Lower lobe of right lung (tissue), 2 donors: ENCODE measurements at regions not wholly inside any gene's neighbourhood (a gene's known extent, or its start where the extent isn't known, plus 50 kb on each side); places are given as distances from the start of the nearest gene placed in this dataset.
"Not testable (repeated sequence)": the region's sequence is repeated elsewhere in the genome, so short reads cannot be mapped to it uniquely, and the experiment has no call there.

Experiments
- ATAC-seq, 2 donors: fragments of 200-7000 bp; cut with Tn5 transposase; one replicate each; pipeline ENCODE4 v1.9.1; 2020 to 2022; ENCODE audit warnings: mild to moderate bottlenecking in 2 of 2, moderate library complexity in 2 of 2
- DNase-seq: peaks from one replicate; pipeline ENCODE4 v3.0.0-alpha.2; 2020
- H3K27ac ChIP-seq: fragments of 200-600 bp; one replicate; pipeline ENCODE4 v1.8.0; 2022
- H3K27me3 ChIP-seq: fragments of 200-600 bp; one replicate; pipeline ENCODE4 v1.8.0; 2022; ENCODE audit warnings: low read depth
- H3K36me3 ChIP-seq: fragments of 200-600 bp; one replicate; pipeline ENCODE4 v1.8.0; 2022; ENCODE audit warnings: mild to moderate bottlenecking
- H3K4me1 ChIP-seq: fragments of 200-600 bp; one replicate; pipeline ENCODE4 v1.8.0; 2022
- H3K4me3 ChIP-seq: fragments of 200-600 bp; one replicate; pipeline ENCODE4 v1.8.0; 2022; ENCODE audit warnings: mild to moderate bottlenecking
- H3K9me3 ChIP-seq: fragments of 200-600 bp; one replicate; pipeline ENCODE4 v1.8.0; 2022
- intact Hi-C: fragments of 100-400 bp; cut with DNase I; formaldehyde crosslinking; loops from one replicate; pipeline ENCODE4 v1.11.0; 2022
- TF ChIP-seq, protein P1 (sequence below): fragments of 200-600 bp; IDR thresholded peaks from one replicate; pipeline ENCODE4 v1.8.0; 2022; ENCODE audit warnings: antibody characterized with exemption, mild to moderate bottlenecking
- donor health status: DM: no; HTN: yes; CAD: no; lungs with severe emphysema.

DNA sequence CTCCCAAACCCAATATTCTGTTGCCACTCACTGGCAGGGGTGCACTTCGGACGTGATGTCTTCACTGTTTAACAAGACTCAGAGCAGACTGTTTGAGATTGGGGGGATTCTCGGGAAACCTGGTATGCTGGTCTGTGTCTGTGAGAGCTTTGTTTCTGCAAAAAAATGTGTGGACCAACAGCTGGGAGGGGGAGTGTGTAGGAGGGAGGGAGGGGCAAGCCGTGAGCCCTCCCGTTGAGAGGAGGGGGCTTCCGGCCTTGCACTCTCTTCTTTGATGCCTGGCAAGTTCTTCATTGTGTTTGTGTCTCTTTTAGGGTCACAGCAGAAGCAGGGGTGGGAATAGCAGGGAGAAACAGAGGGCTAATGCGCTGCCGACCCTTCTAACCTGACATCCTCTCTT lies 74.9 kb upstream of the NDN start:
- no peaks in the 10 kb centered on the region for H3K4me1 ChIP-seq
- no peaks in the 10 kb centered on the region for H3K27me3 ChIP-seq
- no peak overlapping the region for H3K27ac ChIP-seq
- H3K9me3 ChIP-seq, result no peaks in the 10 kb centered on the region
- H3K4me3 ChIP-seq, result no peak overlapping the region
- H3K36me3 ChIP-seq, result no peaks in the 10 kb centered on the region
- ATAC-seq (no peak), DNase-seq (no peak)
- TF ChIP-seq, protein P1, sequence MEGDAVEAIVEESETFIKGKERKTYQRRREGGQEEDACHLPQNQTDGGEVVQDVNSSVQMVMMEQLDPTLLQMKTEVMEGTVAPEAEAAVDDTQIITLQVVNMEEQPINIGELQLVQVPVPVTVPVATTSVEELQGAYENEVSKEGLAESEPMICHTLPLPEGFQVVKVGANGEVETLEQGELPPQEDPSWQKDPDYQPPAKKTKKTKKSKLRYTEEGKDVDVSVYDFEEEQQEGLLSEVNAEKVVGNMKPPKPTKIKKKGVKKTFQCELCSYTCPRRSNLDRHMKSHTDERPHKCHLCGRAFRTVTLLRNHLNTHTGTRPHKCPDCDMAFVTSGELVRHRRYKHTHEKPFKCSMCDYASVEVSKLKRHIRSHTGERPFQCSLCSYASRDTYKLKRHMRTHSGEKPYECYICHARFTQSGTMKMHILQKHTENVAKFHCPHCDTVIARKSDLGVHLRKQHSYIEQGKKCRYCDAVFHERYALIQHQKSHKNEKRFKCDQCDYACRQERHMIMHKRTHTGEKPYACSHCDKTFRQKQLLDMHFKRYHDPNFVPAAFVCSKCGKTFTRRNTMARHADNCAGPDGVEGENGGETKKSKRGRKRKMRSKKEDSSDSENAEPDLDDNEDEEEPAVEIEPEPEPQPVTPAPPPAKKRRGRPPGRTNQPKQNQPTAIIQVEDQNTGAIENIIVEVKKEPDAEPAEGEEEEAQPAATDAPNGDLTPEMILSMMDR, result no peak
- intact Hi-C loops, result no loop called here

- no peaks in the 10 kb centered on the region for H3K36me3 ChIP-seq
- no peak for ATAC-seq
- no peaks in the 10 kb centered on the region for H3K27me3 ChIP-seq
- no peak overlapping the region for H3K4me3 ChIP-seq
- DNase-seq, result no peak
- H3K4me1 ChIP-seq, result no peaks in the 10 kb centered on the region
- TF ChIP-seq, protein P1, result no peak
- intact Hi-C loops, result no loop called here
- no peak overlapping the region for H3K27ac ChIP-seq
- no peaks in the 10 kb centered on the region for H3K9me3 ChIP-seq
Observed at GRCh38 chr15:23763021-23763420, 75.9 kb upstream of the NDN start.

DNA sequence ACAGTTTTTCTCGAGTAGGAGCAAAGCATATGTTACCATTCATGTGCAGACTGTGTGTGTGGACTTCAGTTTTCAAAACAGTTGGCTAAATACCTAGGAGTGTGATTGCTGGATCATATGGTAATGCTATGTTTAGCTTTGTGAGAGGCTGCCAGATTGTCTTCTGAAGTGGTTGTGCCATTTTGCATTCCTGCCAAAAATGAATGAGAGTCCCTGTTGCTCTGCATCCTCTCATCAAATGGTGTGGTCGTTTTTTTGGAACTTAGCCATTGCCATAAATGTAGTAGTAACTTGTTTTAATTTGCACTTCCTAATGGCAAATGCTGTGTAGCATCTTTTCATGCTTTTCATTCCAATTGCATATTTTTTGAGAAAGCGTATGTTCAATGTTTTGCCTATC lies 77.2 kb upstream of the NDN start:
- Histone ChIP-seq H3K4me3 (no peak overlapping the region), H3K36me3 (no peaks in the 10 kb centered on the region), H3K27ac (no peak overlapping the region), H3K9me3 (no peaks in the 10 kb centered on the region), H3K27me3 (no peaks in the 10 kb centered on the region), H3K4me1 (no peaks in the 10 kb centered on the region)
- DNase-seq, result no peak
- intact Hi-C loops, result no loop called here
- TF ChIP-seq, protein P1, result no peak
- no peak for ATAC-seq

GRCh38 chr15:23764716-23765115 lies 77.6 kb upstream of the NDN start:
- Histone ChIP-seq H3K36me3 (no peaks in the 10 kb centered on the region), H3K4me3 (no peak overlapping the region), H3K27me3 (no peaks in the 10 kb centered on the region), H3K27ac (no peak overlapping the region), H3K9me3 (no peaks in the 10 kb centered on the region), H3K4me1 (no peaks in the 10 kb centered on the region)
- DNase-seq (no peak), ATAC-seq (no peak)
- intact Hi-C loops, result no loop called here
- TF ChIP-seq, protein P1, result no peak

GRCh38 chr15:23766779-23767178 lies 79.7 kb upstream of the NDN start:
- ATAC-seq, H3K36me3 ChIP-seq, H3K27ac ChIP-seq, intact Hi-C loops, H3K27me3 ChIP-seq, H3K4me1 ChIP-seq, H3K4me3 ChIP-seq, DNase-seq, H3K9me3 ChIP-seq: not testable (repeated sequence)

- no peaks in the 10 kb centered on the region for H3K4me1 ChIP-seq
- H3K27ac ChIP-seq, result no peak overlapping the region
- TF ChIP-seq, protein P1, result no peak
- H3K9me3 ChIP-seq, result peaks cover 6% of the 10 kb centered on the region
- intact Hi-C loops, result no loop called here
- H3K27me3 ChIP-seq, result no peaks in the 10 kb centered on the region
- no peak for ATAC-seq
- no peak overlapping the region for H3K4me3 ChIP-seq
- no peak for DNase-seq
- H3K36me3 ChIP-seq, result no peaks in the 10 kb centered on the region
Observed at GRCh38 chr15:23773093-23773492, 86.0 kb upstream of the NDN start.
